ENCODE measurements at regions not wholly inside any gene's neighbourhood (a gene's known extent, or its start where the extent isn't known, plus 50 kb on each side); places are given as distances from the start of the nearest gene placed in this dataset.

DNA sequence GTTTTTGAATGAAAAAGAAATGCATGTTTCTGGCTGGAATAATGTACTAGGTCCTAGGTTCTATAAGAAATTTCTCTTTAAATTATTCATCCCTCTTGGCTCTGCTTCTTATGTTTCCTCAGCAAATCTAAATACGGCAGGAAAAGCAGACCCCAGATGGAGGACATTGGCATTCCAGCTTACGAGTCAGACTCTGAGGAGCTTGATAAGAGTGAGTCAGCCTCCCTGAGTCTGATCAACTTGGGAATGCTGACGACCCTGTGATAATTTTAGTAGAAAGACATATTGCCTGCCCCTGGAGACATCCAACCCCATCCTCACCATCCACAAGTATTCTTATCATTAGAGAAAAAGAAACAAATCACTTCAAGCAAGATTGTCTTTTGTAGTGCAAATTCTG, 509.7 kb upstream of the MARCKS start:
- no peak for DNase-seq (ENCODE audit: extremely low spot score)
- WGBS, result 69% methylated on average over 3 of the region's 3 CpGs
- intact Hi-C loops (cut with DNase I), result no loop called here
- H3K36me3 ChIP-seq, result no peaks in the 10 kb centered on the region
- TF ChIP-seq, protein P1, sequence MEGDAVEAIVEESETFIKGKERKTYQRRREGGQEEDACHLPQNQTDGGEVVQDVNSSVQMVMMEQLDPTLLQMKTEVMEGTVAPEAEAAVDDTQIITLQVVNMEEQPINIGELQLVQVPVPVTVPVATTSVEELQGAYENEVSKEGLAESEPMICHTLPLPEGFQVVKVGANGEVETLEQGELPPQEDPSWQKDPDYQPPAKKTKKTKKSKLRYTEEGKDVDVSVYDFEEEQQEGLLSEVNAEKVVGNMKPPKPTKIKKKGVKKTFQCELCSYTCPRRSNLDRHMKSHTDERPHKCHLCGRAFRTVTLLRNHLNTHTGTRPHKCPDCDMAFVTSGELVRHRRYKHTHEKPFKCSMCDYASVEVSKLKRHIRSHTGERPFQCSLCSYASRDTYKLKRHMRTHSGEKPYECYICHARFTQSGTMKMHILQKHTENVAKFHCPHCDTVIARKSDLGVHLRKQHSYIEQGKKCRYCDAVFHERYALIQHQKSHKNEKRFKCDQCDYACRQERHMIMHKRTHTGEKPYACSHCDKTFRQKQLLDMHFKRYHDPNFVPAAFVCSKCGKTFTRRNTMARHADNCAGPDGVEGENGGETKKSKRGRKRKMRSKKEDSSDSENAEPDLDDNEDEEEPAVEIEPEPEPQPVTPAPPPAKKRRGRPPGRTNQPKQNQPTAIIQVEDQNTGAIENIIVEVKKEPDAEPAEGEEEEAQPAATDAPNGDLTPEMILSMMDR (IDR thresholded peaks at IDR 0.05), result no peak
- TF ChIP-seq POLR2A (IDR thresholded peaks at IDR 0.05; ENCODE audit: low read depth), result no peak
- TF ChIP-seq EP300 (IDR thresholded peaks at IDR 0.05), result no peak
- TF ChIP-seq POLR2AphosphoS5 (IDR thresholded peaks at IDR 0.05), result no peak
- H3K27ac ChIP-seq (replicated peaks in 1 of 4), result no peak overlapping the region
- H3K4me1 ChIP-seq, result peaks cover 0 to 12% (median 3%) of the 10 kb centered on the region in 4 donors
- H3K4me3 ChIP-seq, result no peak overlapping the region
- H3K27me3 ChIP-seq, result no peaks in the 10 kb centered on the region
- no peaks in the 10 kb centered on the region for H3K9me3 ChIP-seq

DNA sequence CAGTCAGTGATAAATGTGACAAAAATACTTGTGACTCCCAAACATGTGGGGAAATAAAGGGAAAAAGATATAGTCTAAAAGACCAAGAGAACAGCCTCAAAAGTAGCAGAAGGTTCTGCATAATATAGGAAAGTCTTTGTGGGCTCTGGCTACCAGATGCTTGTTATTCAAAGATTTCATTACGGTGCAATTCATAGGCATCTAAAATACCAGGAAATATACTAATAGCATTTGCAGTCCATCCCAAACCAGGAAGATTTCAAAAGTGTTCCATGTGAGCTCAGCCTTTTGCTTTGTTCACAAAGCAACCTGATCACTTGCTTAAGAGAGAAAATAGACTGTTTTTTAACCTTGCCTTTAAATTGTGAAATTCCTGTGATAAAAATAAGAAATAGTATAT, 506.7 kb upstream of the MARCKS start:
- Histone ChIP-seq H3K4me1 (peaks cover 0 to 18% (median 3%) of the 10 kb centered on the region in 4 donors), H3K36me3 (no peaks in the 10 kb centered on the region), H3K27me3 (no peaks in the 10 kb centered on the region), H3K27ac (replicated peaks in 1 of 4) (no peak overlapping the region), H3K9me3 (no peaks in the 10 kb centered on the region), H3K4me3 (no peak overlapping the region)
- TF ChIP-seq POLR2A (IDR thresholded peaks at IDR 0.05; ENCODE audit: low read depth) (no peak), EP300 (IDR thresholded peaks at IDR 0.05) (no peak), POLR2AphosphoS5 (IDR thresholded peaks at IDR 0.05) (no peak)
- TF ChIP-seq, protein P1 (IDR thresholded peaks at IDR 0.05), result no peak
- WGBS, result 67% methylated on average over 1 of the region's 1 CpG
- intact Hi-C loops (cut with DNase I), result no loop called here
- no peak for DNase-seq (ENCODE audit: extremely low spot score)

DNA sequence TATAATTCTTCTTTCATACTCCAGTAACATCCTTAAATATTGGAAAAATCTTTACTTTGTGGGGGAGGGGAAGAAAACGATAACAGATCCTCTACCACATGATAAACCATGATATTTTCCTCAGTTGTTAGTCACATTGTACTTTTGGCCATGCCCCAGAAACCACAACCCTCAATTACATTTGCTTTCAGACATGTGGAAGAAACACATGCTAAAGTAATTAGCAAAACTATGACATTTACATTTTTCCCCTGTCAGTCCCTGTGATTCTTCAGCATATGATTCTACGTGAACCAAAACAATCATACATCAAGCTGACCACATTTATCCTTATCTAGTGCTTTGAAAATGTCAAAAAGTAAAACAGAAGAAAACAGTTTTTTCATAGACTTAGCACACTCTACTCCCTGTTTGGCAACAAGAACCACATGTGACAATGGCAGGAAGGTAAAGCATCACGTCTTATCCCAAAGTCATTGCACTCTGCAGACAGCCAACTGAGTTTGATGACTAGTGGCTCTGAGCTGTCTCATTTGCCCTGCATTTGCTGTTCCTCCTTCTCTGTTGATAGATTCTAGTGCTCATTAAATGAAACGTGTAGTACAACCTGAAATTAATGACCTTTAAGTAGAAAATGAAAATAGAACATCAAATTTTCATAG, 505.8 kb upstream of the MARCKS start:
- no peak overlapping the region for H3K4me3 ChIP-seq
- TF ChIP-seq, protein P1 (IDR thresholded peaks at IDR 0.05), result no peak
- TF ChIP-seq POLR2AphosphoS5 (IDR thresholded peaks at IDR 0.05) (no peak), EP300 (IDR thresholded peaks at IDR 0.05) (no peak), POLR2A (IDR thresholded peaks at IDR 0.05; ENCODE audit: low read depth) (no peak)
- H3K4me1 ChIP-seq, result peaks cover 0 to 18% (median 3%) of the 10 kb centered on the region in 4 donors
- H3K36me3 ChIP-seq, result no peaks in the 10 kb centered on the region
- H3K27ac ChIP-seq (replicated peaks in 1 of 4), result no peak overlapping the region
- intact Hi-C loops (cut with DNase I), result no loop called here
- 50% methylated on average over 4 of the region's 4 CpGs for WGBS
- DNase-seq (ENCODE audit: extremely low spot score), result no peak
- no peaks in the 10 kb centered on the region for H3K9me3 ChIP-seq
- H3K27me3 ChIP-seq, result no peaks in the 10 kb centered on the region

DNA sequence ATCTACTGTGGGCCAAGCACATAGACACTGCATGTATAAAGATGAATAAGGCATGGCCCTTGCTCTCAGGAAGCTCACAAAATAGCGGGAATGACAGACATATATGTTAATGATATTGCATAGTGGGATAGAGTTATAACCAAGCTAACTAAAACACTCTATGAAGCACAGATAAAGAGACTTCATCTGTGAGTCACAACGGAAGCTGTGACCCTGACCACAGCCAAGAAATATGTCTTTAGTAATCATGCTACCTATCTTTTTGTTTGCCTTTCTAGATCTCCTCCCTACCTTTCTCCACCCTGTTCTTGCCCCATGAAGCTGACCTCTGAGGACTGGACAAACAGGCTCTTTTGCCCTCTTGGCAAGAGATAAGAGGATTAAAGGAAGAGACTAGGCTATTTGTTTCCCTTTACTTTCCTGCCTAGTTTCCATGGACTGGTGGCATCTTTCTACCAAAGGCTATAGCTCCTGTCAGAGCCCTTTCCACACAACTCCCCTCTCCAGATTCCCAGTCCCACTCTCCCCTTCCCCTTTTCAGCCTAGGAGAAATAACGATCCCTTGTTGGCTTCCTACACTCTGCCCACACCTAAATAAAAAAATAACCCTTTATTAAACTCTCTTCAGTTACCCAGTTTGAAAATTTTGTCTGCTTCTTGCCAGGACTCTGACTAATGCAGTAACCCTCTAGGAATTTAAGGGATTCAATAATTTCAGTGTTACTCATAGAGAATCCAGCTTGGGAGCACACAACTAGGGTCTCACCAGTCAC, 504.9 kb upstream of the MARCKS start:
- WGBS, result 58% methylated on average over 3 of the region's 3 CpGs
- DNase-seq (ENCODE audit: extremely low spot score), result no peak
- no peak overlapping the region for H3K27ac ChIP-seq (replicated peaks in 1 of 4)
- H3K4me3 ChIP-seq, result no peak overlapping the region
- TF ChIP-seq POLR2A (IDR thresholded peaks at IDR 0.05; ENCODE audit: low read depth), result no peak
- TF ChIP-seq EP300 (IDR thresholded peaks at IDR 0.05), result no peak
- no peak for TF ChIP-seq POLR2AphosphoS5 (IDR thresholded peaks at IDR 0.05)
- no peaks in the 10 kb centered on the region for H3K9me3 ChIP-seq
- no peaks in the 10 kb centered on the region for H3K27me3 ChIP-seq
- H3K4me1 ChIP-seq, result peaks cover 0 to 18% (median 3%) of the 10 kb centered on the region in 4 donors
- no peaks in the 10 kb centered on the region for H3K36me3 ChIP-seq
- intact Hi-C loops (cut with DNase I), result no loop called here

DNA sequence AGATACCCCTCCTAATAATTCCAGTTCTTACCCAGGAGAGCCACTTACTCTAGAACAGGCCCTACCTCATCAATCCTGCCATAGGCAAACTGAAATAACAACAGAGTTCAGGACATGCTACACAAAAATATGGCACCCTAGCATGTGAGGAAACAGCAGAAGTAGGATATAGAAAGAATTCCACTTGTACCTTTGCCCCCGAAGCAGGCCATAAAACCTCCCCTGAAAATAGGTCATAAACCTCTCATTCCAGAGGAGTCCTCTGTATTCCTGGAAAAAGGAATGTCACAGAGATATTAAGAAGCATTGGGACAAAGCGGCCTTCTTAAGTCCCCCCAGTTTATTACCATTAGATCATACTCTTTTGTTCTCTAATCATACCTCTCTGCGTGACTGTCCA, 504.3 kb upstream of the MARCKS start:
- no peaks in the 10 kb centered on the region for H3K36me3 ChIP-seq
- no peaks in the 10 kb centered on the region for H3K27me3 ChIP-seq
- no peak overlapping the region for H3K27ac ChIP-seq (replicated peaks in 1 of 4)
- no peak overlapping the region for H3K4me3 ChIP-seq
- H3K4me1 ChIP-seq, result peaks cover 0 to 18% (median 3%) of the 10 kb centered on the region in 4 donors
- DNase-seq (ENCODE audit: extremely low spot score), result no peak
- intact Hi-C loops (cut with DNase I), result no loop called here
- TF ChIP-seq POLR2A (IDR thresholded peaks at IDR 0.05; ENCODE audit: low read depth), result no peak
- TF ChIP-seq EP300 (IDR thresholded peaks at IDR 0.05), result no peak
- no peaks in the 10 kb centered on the region for H3K9me3 ChIP-seq
- 94% methylated on average over 3 of the region's 3 CpGs for WGBS
